AG04450 (cell line): ENCODE measurements at regions not wholly inside any gene's neighbourhood (a gene's known extent, or its start where the extent isn't known, plus 50 kb on each side); places are given as distances from the start of the nearest gene placed in this dataset.

ENCODE experiments used
- CTCF ChIA-PET: fragments of 300-600, 350-600 bp; formaldehyde crosslinking; extraction: SDS; loops from one replicate; lab custom pipeline; 2022; ENCODE audit warnings: antibody characterized with exemption, inconsistent platforms; lab: Charles Lee
- POLR2A ChIA-PET: fragments of 350-600 bp; formaldehyde crosslinking; extraction: SDS; loops from one replicate; lab custom pipeline; 2021; ENCODE audit warnings: antibody characterized with exemption, inconsistent platforms; lab: Yijun Ruan, JAX
- DNase-seq: peaks from one replicate; pipeline ENCODE4 v3.0.0-alpha.2; 2011; ENCODE audit warnings: low read depth, low spot score
- H3K27ac ChIP-seq: one replicate; pipeline ENCODE4 v1.5.1; 2012; ENCODE audit warnings: low read depth, low read length, control low read depth
- H3K27me3 ChIP-seq: one replicate; pipeline ENCODE4 v1.6.0; 2012; ENCODE audit warnings: low read length; ENCODE audit not compliant: control insufficient read depth, insufficient read depth
- H3K4me3 ChIP-seq: 2 replicates; pipeline ENCODE4 v1.5.1; 2011; ENCODE audit warnings: mild to moderate bottlenecking, low read depth, low read length, control low read depth
- H3K9me3 ChIP-seq: 2 replicates; pipeline ENCODE4 v1.5.1; 2012; ENCODE audit warnings: low read length; ENCODE audit not compliant: control insufficient read depth, insufficient read depth
- TF ChIP-seq, protein P1 (sequence below): IDR thresholded peaks from 2 replicates; pipeline ENCODE4 v1.5.1; 2011; ENCODE audit warnings: low read depth, low read length, control low read depth, inconsistent platforms

GRCh38 chr18:40314199-40314598, 1640.8 kb upstream of the PIK3C3 start:
- H3K27ac ChIP-seq = no peak overlapping the region
- no peaks in the 10 kb centered on the region for H3K9me3 ChIP-seq
- TF ChIP-seq, protein P1, sequence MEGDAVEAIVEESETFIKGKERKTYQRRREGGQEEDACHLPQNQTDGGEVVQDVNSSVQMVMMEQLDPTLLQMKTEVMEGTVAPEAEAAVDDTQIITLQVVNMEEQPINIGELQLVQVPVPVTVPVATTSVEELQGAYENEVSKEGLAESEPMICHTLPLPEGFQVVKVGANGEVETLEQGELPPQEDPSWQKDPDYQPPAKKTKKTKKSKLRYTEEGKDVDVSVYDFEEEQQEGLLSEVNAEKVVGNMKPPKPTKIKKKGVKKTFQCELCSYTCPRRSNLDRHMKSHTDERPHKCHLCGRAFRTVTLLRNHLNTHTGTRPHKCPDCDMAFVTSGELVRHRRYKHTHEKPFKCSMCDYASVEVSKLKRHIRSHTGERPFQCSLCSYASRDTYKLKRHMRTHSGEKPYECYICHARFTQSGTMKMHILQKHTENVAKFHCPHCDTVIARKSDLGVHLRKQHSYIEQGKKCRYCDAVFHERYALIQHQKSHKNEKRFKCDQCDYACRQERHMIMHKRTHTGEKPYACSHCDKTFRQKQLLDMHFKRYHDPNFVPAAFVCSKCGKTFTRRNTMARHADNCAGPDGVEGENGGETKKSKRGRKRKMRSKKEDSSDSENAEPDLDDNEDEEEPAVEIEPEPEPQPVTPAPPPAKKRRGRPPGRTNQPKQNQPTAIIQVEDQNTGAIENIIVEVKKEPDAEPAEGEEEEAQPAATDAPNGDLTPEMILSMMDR = no peak
- ChIA-PET POLR2A (no interaction called here), CTCF (no interaction called here)
- no peak overlapping the region for H3K4me3 ChIP-seq
- no peaks in the 10 kb centered on the region for H3K27me3 ChIP-seq
- no peak for DNase-seq

GRCh38 chr18:40313030-40313642, 1641.9 kb upstream of the PIK3C3 start:
- TF ChIP-seq, protein P1 = no peak
- POLR2A ChIA-PET = no interaction called here
- CTCF ChIA-PET = no interaction called here
- Histone ChIP-seq H3K27ac (no peak overlapping the region), H3K9me3 (no peaks in the 10 kb centered on the region), H3K27me3 (no peaks in the 10 kb centered on the region), H3K4me3 (no peak overlapping the region)
- DNase-seq = no peak

- no peak overlapping the region for H3K27ac ChIP-seq
- CTCF ChIA-PET = no interaction called here
- POLR2A ChIA-PET = no interaction called here
Observed at GRCh38 chr18:40307627-40308026, 1647.4 kb upstream of the PIK3C3 start.

GRCh38 chr18:40296717-40297413, 1658.2 kb upstream of the PIK3C3 start:
- Histone ChIP-seq H3K27ac (no peak overlapping the region), H3K4me3 (no peak overlapping the region), H3K9me3 (no peaks in the 10 kb centered on the region), H3K27me3 (no peaks in the 10 kb centered on the region)
- TF ChIP-seq, protein P1 = no peak
- DNase-seq = no peak
- ChIA-PET CTCF (no interaction called here), POLR2A (no interaction called here)

More at GRCh38 chr18:40307627-40308026, 1647.4 kb upstream of the PIK3C3 start:
- no peak for DNase-seq
- Histone ChIP-seq H3K27me3 (no peaks in the 10 kb centered on the region), H3K4me3 (no peak overlapping the region), H3K9me3 (no peaks in the 10 kb centered on the region)
- TF ChIP-seq, protein P1 = no peak

- no peak for DNase-seq
- no peaks in the 10 kb centered on the region for H3K27me3 ChIP-seq
- H3K4me3 ChIP-seq = no peak overlapping the region
- H3K9me3 ChIP-seq = no peaks in the 10 kb centered on the region
- H3K27ac ChIP-seq = no peak overlapping the region
- ChIA-PET POLR2A (no interaction called here), CTCF (interaction anchor here (0.9 kb wide), 1 partner anchor 15 kb away, joined by 3 read pairs; no protein-coding TSS in a partner anchor)
- TF ChIP-seq, protein P1 = peak; percentile 30
Observed at GRCh38 chr18:40292985-40293710, 1661.9 kb upstream of the PIK3C3 start.
